ENCODE measurements at regions not wholly inside any gene's neighbourhood (a gene's known extent, or its start where the extent isn't known, plus 50 kb on each side); places are given as distances from the start of the nearest gene placed in this dataset.

- Histone ChIP-seq H3K9me3 (no peaks in the 10 kb centered on the region), H3K27ac (no peak overlapping the region), H3K27me3 (no peaks in the 10 kb centered on the region), H3K4me1 (no peaks in the 10 kb centered on the region), H3K4me3 (no peak overlapping the region), H3K36me3 (no peaks in the 10 kb centered on the region)
- TF ChIP-seq CTCF (IDR thresholded peaks at IDR 0.05) (no peak), POLR2A (IDR thresholded peaks at IDR 0.05) (no peak), POLR2AphosphoS5 (IDR thresholded peaks at IDR 0.05) (no peak)
- intact Hi-C loops (cut with DNase I; ENCODE audit: low total_unique reads) = no loop called here
- no peak for DNase-seq (ENCODE audit: low spot score in 2 of 2)
Measured at GRCh38 chr3:166029507-166029906, 192.3 kb upstream of the BCHE start.

- DNase-seq (ENCODE audit: low spot score in 2 of 2) = no peak
- Histone ChIP-seq H3K4me1 (no peaks in the 10 kb centered on the region), H3K27ac (no peak overlapping the region), H3K36me3 (no peaks in the 10 kb centered on the region), H3K4me3 (no peak overlapping the region), H3K9me3 (no peaks in the 10 kb centered on the region), H3K27me3 (no peaks in the 10 kb centered on the region)
- TF ChIP-seq POLR2AphosphoS5 (IDR thresholded peaks at IDR 0.05) (no peak), POLR2A (IDR thresholded peaks at IDR 0.05) (no peak), CTCF (IDR thresholded peaks at IDR 0.05) (no peak)
- intact Hi-C loops (cut with DNase I; ENCODE audit: low total_unique reads) = no loop called here
Measured at GRCh38 chr3:166013073-166013679, 176.0 kb upstream of the BCHE start.

GRCh38 chr3:166011771-166012170 lies 174.5 kb upstream of the BCHE start:
- no peaks in the 10 kb centered on the region for H3K27me3 ChIP-seq
- intact Hi-C loops (cut with DNase I; ENCODE audit: low total_unique reads) = no loop called here
- DNase-seq (ENCODE audit: low spot score in 2 of 2) = no peak
- H3K4me3 ChIP-seq = no peak overlapping the region
- no peaks in the 10 kb centered on the region for H3K36me3 ChIP-seq
- H3K27ac ChIP-seq = no peak overlapping the region
- TF ChIP-seq POLR2AphosphoS5 (IDR thresholded peaks at IDR 0.05) = no peak
- no peak for TF ChIP-seq POLR2A (IDR thresholded peaks at IDR 0.05)
- TF ChIP-seq CTCF (IDR thresholded peaks at IDR 0.05) = no peak
- no peaks in the 10 kb centered on the region for H3K9me3 ChIP-seq
- no peaks in the 10 kb centered on the region for H3K4me1 ChIP-seq

- no peaks in the 10 kb centered on the region for H3K9me3 ChIP-seq
- H3K4me3 ChIP-seq = no peak overlapping the region
- H3K4me1 ChIP-seq = no peaks in the 10 kb centered on the region
- DNase-seq (ENCODE audit: low spot score in 2 of 2) = no peak
- no peaks in the 10 kb centered on the region for H3K27me3 ChIP-seq
- no peaks in the 10 kb centered on the region for H3K36me3 ChIP-seq
- intact Hi-C loops (cut with DNase I; ENCODE audit: low total_unique reads) = no loop called here
- TF ChIP-seq POLR2A (IDR thresholded peaks at IDR 0.05) (no peak), CTCF (IDR thresholded peaks at IDR 0.05) (no peak), POLR2AphosphoS5 (IDR thresholded peaks at IDR 0.05) (no peak)
- no peak overlapping the region for H3K27ac ChIP-seq
Measured at GRCh38 chr3:166005126-166005525, 167.9 kb upstream of the BCHE start.

- H3K4me1 ChIP-seq = no peaks in the 10 kb centered on the region
- no peaks in the 10 kb centered on the region for H3K36me3 ChIP-seq
- no peak overlapping the region for H3K27ac ChIP-seq
- no peak for DNase-seq (ENCODE audit: low spot score in 2 of 2)
- intact Hi-C loops (cut with DNase I; ENCODE audit: low total_unique reads) = no loop called here
- no peak overlapping the region for H3K4me3 ChIP-seq
- no peaks in the 10 kb centered on the region for H3K27me3 ChIP-seq
- H3K9me3 ChIP-seq = no peaks in the 10 kb centered on the region
- TF ChIP-seq CTCF (IDR thresholded peaks at IDR 0.05) (no peak), POLR2AphosphoS5 (IDR thresholded peaks at IDR 0.05) (no peak), POLR2A (IDR thresholded peaks at IDR 0.05) (no peak)
Measured at GRCh38 chr3:165994293-165994692, 157.1 kb upstream of the BCHE start.

Measured in breast epithelium (tissue), 4 donors.